ENCODE measurements at regions not wholly inside any gene's neighbourhood (a gene's known extent, or its start where the extent isn't known, plus 50 kb on each side); places are given as distances from the start of the nearest gene placed in this dataset.

GRCh38 chr9:81391457-81391825 lies 297.9 kb downstream of the TLE1 start:
- TF ChIP-seq CTCF (IDR thresholded peaks at IDR 0.05; ENCODE audit: insufficient read depth, low read length, poor library complexity, severe bottlenecking) (no peak), EZH2phosphoT487 (conservative IDR thresholded peaks at IDR 0.05; ENCODE audit: low read length) (no peak)
